NCI-H187 (cell line): ENCODE measurements at regions not wholly inside any gene's neighbourhood (a gene's known extent, or its start where the extent isn't known, plus 50 kb on each side); places are given as distances from the start of the nearest gene placed in this dataset.
A peak's percentile ranks its signal among the peaks of the same experiment; 100 is the strongest.
"Not testable (repeated sequence)": the region's sequence is repeated elsewhere in the genome, so short reads cannot be mapped to it uniquely, and the experiment has no call there.

Experiments used
- DNase-seq, 2 experiments: peaks; one replicate each; lab custom pipeline; 2025; lab: John Stamatoyannopoulos, UW

DNA sequence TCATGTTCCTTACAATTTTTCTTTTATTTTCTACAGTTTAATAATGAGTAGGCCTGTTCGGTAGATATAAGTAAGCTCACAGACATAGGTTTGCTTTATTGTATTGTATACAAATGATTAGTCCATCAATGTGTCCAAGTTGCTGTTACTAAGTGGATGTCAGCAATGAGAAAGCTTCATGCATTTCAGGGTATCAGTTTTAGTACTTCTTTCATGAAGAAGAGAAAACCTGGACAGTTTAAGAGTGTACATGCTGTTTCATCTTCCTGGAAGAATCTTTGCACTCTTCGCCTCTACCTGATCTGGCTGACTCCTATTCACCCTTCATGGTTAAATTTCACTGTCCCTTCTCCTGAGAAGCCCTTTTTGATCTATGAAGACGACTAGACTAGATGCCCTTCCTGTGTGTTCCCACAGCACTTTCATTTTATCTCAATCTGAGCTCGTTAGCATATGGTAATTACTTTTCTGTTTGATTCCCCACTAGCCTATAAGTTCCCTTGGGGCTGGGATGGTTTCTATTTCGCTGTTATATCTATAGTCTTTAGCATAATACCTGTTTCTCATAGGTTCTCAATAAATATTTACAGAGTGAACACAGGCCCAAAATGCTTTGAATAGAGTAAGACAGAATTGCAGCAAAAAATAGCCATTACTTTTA, 70.7 kb downstream of the CETN3 start:
- DNase-seq = no peak

DNA sequence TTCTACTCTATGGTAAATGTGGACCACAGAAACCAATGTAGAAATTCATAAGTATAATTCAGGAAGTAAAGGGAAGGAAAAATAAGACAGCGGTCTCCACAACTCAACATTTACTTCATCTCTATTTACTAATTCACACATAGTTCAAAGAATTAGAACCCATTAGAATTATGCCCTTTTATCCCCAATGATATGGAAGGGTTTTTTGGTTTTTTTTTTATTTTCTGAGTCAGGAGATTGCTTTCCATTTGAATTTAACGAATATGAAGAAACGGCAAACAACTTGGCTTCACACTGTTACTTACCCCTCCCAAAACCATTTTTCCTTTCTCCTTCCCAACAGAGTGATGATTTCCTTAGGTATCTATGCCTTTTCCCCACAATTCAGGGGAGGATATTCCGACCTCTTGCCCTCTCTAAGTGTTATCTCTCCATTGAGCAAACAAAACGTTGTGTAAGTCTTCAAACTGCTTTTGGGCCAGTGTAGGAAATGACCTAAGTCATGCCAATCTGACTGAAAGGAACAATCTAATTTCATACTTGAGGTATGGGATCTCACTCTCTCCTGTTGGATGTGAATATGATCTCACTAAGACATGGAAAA, 72.0 kb downstream of the CETN3 start:
- DNase-seq = no peak

DNA sequence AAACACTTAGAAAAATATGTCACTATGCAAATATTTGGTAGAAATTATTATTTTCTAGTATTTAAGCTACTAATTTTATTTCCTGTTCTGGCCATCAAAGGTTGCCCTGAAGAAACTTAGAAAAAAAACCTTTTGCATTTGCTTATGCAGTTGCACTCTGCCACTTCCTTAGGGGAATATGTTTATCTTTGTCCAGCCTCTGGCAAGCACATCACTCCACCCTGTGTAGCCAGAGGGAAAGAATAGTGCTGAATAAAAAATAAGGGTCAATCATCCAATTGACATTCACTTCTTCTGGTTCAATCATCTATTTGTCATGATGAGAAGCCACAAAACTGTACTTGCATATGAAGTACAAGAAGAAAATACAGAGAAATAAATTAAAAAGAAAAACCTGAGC, 72.8 kb downstream of the CETN3 start:
- DNase-seq = no peak

DNA sequence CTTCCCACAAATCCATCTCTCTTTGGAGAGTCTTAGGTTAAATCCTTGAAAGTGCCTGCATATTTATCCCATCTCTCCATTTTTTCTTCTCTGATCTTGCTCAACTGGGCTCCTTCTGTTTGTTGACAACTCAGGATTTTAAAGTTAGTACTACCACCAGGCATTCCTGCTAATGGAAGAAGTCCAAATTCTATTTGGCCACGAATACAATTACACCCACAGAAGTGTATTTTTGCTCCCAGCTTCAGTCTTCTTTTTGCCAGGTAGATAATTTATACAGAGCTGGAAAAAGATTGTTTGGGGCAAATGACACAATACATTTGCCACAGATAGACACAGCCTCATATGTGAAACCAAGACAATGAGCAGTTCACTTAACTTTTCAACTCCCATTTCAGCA, 74.8 kb downstream of the CETN3 start:
- DNase-seq = no peak

DNA sequence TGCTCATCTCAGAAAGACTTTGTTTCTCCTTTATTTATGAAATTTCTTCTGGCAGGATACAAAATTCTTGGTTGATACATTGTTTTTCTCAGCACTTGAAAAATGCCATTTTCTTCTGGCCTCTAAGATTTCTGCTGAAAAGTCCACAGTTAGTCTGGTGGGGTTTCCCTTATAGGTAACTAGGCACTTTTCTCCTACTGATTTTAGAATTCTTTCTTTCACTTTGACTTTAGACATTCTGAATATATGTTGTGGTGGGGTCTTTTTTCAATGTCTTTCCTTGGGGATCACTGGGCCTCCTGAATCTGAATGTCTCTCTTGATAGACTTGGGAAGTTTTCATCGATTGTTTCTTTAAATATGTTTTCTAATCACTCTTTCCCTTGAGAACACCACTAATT, 79.6 kb downstream of the CETN3 start:
- no peak for DNase-seq

DNA sequence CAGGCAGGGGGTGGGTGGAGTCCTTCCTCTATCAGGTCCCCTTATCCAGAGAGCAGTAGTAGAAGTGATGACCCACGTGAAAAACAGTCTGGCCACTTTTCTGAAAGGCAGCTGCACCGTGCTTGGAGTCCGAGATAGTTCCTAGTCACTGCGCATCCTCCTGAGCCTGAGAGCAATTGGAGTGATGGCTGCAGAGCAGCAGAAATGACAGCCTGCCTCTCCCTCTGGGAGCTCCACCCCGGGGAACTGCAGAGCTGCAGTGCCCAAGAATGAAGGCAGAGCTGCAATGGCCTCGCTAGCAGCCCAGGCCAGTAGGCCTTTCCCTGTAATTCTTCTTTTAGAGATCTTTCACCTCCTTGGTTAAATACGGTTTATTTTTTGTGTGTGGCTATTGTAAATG, 82.6 kb downstream of the CETN3 start:
- no peak for DNase-seq

DNA sequence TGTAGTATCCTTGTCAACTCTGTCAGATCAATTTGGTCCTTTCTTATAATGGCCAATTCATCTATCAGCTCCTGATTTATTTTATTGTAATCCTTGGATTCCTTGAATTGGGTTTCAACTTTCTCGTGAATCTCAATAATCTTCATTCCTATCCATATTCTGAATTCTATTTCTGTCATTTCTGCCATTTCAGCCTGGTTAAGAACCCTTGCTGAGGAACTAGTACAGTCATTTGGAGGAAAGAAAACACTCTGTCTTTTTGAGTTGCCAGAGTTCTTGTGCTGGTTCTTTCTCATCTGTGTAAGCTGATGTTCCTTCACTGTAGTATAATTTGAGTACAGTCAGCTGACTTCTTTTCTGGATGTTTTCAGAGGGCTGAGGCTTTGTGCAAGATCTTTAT, 84.5 kb downstream of the CETN3 start:
- no peak for DNase-seq

DNA sequence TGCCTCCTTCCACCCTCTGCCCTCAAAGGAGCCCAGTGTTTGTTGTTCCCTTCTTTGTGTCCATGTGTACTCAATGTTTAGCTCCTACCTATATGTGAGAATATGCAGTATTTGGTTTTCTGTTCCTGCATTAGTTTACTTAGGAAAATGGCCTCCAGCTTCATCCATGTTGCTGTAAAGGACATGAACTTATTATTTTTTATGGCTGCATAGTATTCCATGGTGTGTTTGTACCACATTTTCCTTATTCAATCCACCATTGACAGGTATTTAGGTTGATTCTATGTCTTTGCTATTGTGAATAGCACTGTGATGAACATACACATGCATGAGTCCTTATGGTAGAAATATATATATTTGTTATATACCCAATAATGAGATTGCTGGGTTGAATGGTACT, 89.2 kb downstream of the CETN3 start:
- DNase-seq = not testable (repeated sequence)

DNA sequence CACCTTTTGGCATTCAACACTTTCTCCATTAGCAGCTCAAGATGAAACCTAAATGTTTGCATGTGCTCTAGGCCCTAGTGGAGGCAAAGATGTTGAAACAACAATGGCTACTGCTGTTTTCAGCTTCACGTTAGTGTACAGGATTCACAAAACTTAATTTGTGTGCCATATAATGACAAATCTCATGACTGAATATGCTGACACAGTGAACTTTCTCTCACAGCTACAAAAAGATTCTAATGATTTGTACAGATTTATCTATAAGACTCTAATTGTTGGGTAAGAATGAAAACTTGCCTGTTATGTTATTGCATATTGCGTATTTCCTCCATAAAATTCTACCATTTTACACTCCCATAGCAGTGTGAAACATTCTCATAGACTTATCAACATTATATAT, 97.5 kb downstream of the CETN3 start:
- DNase-seq = no peak

DNA sequence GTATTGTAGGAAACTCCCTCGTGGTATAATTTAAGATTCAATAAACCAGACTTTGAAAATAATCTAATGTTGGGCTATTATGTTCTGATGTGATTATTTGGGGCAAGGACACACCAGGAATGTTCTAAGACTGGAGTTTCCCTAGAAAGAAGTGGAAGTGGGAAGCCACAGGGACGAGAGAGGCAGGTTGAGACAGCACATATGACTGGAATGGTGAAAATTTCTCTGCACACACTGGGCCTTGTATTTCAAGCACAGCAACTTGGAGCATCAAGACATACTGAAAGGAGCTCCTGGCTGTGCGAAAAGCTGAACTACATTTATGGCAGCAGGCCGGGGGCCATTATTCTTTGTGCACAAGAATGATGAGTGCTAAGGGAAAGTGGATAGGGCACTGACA, 98.2 kb downstream of the CETN3 start:
- no peak for DNase-seq

DNA sequence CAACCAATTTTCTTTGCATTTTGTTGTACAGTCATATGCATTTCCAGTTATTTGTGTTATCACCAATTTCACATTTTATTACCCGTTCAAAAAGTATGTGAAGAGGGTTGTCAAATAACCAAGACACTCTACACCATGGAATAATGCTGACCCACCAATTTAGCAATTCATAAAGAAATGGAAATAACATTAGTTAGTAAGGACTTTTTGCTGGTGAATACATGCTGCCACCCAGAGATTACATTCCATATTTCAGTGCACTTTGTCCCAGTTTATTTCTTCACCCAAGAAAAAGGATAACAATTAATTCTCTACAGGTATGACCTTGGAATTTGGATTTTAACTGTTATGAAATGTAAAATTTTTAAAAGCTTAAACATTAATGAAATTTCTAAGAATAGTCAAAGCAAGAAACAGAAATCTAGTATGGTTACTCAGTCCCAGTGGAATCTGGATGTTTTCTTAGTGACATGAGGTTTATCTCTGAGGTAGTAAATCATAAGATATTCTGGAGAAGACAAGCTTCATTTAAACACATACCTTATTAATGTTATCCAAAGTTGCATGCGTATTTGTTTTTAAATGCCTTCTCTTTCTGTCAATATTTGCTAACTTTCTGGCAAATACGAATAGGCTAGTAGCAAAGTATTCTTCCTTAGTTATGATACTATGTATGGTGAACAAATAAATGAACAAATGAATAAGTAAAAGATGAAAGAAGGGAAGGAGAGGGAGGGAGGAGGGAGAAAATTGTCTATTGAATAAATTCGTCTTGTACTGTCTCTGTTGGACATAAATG, 100.6 kb downstream of the CETN3 start:
- no peak for DNase-seq

DNA sequence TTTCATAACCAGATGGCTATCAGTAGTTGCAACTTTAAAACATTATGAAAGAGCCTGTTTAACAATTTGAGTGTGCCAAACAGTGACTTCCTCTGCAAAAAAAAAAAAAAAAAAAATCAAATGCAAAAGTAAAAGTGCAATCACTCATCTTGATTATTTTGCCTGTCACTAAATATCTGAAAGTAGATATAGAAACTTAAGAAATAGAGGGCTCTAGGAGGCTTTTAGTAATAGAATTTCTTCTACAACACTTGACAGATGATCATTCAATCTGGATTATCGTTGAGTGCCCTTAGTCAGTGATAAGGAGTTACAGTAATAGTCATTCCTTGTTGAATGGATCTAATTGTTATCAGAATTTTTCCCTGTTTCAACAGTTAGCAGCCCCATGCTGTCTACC, 101.8 kb downstream of the CETN3 start:
- no peak for DNase-seq

DNA sequence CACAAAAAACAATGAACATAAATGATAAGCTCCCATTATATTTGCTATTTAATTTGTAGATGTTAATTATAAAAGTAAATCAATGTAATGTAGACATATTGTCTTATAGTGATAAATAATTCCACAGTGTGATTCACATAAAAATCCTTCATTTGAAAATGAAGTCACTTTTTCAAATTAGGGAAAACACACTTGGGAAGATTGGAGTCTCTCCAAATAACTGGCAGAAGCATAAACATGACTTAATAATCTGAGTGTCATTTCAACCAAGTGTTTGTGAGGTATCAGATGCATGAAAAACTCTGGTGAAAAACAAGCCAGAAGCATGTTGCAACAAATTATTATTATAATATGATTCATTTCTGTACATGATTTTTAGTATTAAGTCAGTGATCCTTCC, 102.2 kb downstream of the CETN3 start:
- no peak for DNase-seq

DNA sequence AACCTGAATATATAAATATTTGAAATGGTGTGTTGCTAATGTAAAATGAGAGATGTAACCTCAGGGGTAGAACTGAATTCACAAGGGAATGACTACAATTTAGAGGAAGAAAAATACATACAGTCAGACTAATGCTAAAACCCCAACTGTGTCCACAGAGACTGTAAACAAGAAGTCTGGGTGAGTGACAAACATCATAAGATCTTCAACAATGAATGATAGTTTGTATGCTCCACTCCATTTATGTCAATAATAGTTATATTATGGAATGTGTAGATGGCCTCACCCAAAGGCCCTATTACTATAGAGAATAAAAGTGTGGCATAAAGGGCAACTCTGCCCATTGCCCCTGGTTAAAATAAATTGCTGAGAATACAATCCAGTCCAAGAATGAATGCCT, 102.9 kb downstream of the CETN3 start:
- DNase-seq = no peak

DNA sequence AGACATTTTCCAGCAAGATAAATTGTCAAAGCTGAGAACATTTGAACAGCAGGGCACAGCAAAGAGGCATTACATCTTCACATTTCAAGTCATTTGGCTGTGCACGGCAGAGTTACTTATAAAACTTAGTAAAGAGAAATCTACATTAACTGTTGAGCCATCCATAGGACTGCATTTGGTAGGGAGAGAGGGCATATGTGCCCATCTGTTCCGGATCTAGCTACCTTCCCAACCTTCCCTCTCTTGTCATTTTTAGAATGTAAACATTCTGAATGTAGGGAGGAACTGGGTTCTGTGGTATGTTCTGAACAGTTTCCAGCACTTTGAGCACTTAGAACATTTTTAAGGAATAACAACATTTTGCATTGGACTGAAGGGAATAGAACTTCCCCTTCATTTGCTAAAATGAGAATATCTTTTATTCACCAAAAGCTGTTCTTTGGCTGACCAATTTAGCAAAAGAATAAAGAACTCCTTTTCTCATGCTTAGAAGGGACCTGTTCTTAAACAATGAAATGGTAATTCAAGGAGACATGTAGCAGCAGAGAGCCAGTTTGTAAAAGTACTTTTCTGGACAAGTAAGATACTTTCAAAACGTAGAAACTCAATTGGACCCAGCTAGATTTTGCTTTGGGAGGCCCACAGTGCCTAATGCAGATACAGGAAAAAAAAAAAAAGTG, 104.4 kb downstream of the CETN3 start:
- no peak for DNase-seq

DNA sequence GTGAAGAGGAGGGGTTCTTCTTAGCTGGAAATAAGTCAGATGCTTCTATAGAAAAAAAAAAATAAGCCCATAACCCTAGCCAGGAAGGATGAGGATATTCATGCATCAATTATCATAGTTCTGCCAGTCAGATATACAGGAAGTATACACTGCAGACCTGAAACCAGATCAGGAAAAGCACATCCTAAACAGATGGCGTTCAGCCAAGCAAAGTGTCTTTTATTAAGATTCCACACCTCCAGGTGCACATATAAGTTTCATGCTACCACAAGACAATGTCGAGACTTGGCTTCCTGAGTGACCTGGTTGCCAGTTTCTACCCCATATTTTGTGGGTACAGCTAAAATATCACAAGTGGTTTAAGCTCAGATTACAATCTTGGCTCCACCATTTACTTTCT, 108.3 kb downstream of the CETN3 start:
- DNase-seq = no peak

DNA sequence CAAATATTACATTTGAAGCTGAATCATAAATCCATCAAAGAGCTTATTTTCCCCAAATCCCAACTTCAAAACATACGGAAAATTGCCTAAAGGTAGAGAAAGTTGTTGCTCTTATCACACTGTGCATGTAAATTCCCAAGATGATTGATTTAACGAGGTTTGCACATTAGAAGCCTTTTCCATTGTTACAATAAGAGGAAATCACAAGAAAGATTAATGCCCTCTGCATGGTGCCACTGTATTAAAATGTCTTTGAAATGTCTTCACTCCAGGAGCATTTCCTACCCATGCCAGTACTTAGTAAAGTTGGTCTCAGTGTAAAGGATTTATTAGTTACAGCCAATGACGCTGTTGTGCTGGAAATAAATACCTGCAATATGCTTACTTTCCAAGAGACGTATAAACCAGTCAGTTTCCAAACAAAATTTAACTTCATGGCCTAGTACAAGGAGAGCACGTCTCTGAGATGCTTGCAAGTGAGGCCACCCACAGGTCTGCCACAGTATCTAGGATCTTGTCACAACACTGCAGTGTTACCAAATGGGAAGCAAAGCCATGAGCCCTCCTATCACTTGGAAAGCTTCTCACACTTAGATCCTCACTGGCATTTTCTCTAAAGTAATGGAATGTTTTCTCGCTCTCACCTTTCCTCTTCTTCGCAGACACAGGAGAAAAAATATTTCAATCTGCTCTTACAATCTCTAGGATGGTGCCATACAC, 112.4 kb downstream of the CETN3 start:
- no peak for DNase-seq

DNA sequence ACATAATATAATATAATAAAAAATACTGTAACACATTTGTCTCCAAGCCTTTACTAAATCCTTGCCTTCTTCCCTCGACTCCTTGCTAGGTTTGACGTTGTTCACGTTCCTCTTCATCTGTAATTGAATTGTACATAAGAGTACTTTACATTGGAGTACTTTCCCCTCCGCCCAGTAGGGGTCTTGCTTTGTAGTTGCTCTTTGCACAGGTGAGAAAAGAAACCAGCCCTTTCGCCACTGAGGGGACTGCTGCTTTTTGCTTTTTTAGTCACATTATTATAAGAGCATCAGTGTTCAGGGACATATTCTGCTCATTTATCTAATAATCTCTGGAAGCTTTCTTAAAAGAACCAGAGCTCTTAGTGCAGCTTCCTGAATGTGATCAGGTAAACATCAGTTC, 115.0 kb downstream of the CETN3 start:
- DNase-seq = peak in 1 of 2 experiments; percentile 4

DNA sequence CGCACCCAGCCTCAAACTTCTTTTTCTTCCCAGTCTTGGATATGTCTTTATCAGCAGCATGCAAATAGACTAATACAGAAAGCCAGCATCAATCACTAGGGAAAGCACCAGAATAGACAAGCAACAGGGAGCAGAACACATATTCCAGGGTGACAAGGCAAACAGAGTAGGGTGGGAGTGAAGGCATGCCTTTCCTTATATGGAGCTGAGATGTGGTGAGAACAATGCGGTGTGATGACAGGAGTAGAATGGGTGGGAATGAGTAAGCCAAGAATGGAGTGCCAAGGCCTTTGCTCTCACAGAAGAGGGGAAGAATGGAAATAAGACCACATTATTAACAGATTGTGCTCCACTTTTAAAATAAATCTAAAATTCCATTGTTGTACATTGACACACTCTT, 115.6 kb downstream of the CETN3 start:
- DNase-seq = no peak

DNA sequence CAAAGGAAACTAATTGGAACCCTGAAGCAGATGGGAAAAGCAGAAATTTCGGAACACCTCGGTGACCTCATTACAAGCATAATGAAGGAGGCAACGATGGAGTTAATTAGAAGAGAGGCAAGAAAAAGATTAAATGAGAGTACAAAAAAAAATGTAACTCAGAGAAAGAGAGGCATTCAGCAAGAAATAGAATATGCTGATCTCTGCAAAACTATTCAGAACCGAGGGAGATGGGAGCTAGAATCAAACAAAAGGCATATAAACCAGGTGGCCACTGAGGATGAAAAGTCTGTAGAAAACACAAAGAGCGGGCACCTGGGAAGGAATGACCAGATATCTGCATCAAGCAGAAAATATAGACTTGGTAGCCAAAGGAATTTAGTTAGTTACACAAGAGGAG, 118.9 kb downstream of the CETN3 start:
- DNase-seq = no peak

DNA sequence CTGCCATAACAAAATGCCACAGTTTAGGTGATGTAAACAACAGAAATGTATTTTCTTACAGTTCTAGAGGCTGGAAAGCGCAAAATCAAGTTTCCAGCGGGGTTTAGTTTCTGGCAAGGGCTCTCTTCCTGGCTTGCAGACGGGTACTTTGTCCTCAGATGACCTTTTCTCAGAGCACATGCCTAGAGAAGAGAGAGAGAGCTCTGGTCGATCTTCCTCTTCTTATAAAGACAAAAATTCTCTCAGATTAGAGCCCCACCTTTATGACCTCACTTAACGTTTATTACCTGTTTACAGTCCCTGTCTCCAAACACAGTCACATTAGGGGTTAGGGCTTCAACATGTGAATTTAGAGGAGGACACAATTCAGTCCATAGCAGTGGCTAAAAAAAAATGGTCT, 119.7 kb downstream of the CETN3 start:
- no peak for DNase-seq

DNA sequence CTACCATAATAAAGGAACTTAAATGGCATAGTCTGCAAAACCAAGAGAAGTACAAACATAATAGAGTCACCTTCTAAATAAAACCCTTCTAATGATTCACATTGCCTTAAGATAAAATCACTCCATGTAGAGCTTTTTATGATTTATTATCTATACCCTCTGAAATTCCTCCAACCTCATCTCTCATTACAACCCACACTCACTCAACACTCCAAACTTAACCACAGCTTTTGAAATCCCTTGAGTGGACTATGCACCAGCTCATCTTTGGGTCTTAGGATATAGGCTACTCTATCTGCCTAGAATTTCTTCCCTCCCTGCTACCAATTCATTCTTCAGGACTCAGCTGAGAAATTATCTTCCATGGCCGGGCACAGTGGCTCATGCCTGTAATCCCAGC, 122.5 kb downstream of the CETN3 start:
- DNase-seq = no peak
